Bone marrow (tissue), 2 donors: ENCODE measurements at regions not wholly inside any gene's neighbourhood (a gene's known extent, or its start where the extent isn't known, plus 50 kb on each side); places are given as distances from the start of the nearest gene placed in this dataset.
A peak's percentile ranks its signal among the peaks of the same experiment; 100 is the strongest.
"Not testable (repeated sequence)": the region's sequence is repeated elsewhere in the genome, so short reads cannot be mapped to it uniquely, and the experiment has no call there.

ENCODE experiments used
- DNase-seq, 2 donors: peaks; one replicate each; lab custom pipeline; 2025; lab: John Stamatoyannopoulos, UW

DNA sequence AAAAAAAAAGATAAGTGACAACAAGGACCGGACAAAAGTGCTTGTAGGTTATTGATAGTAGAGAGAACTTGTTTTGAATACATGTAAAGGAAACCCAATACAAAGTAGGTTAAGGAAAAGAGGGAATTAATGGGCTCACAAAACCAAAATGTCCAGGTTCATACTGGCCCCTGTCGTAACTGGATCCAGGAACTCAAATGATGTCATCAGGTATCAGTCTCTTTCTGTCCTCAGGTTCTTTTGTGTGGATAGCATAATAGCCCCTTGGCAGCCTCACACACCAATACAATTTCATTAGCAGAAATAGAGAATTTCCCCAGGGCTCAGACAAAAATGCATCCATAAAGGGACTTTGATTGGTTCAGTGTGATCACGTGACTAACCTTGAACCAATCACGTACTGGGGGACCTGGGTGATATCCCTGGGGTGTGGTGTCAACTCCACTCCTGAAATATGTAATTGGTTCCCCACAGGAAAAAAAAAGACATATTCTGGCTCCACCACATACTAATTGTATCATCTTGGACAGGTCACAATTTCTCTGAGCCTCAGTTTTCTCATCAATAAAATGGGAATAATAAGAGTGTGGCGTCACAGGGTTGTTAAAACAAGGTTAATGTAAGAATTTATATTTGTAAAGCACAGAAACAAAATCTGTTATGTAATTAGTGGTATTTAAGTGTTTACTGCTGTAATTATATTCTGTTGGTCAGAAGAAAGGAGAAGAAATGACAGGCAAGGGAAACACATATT is 174.8 kb downstream of the PDGFRA start:
- no peak for DNase-seq

DNA sequence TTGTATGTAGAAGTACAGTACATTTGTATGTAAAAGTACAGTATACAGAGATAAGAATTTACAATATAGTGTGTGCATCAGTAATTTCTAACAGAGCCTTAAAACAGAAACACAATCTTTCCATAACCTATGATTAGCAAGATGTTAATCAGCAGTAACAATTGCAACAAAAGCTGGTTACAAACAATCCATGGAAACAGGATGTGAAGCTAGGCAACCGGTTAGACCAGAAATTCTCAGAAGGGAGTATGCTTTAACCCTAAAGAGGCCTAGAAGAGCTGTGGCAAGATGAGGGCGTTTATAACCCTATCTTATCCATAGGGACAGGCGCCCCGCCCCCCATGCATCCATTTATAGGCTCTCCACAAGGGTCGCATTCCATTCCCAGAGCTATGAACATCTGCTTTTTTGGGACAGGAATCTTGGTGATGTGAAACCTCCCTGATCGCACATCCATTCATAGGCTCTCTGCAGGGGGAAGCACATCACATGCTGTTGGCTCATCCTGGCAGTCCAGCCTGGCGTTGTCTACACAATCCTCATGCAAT is 180.3 kb downstream of the PDGFRA start:
- DNase-seq = not testable (repeated sequence)

DNA sequence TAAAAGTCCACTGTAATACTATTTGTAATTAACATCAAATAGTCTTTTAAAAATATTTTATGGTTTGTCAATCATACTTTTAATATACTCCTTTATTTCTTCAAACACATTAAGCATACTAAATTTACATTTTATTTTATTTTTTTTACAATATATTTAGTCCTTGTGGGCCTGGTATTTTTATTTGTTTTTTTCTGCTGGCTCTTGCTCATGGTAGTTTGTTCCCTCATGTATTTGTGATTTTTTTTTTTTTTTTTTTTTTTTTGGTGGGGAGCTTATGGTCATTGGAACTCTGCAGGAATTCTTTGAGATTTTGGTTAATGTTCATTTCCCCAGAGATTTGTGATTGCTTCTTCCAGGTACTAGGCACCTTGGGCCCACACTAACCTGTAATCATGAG is 185.5 kb downstream of the PDGFRA start:
- DNase-seq = no peak

DNA sequence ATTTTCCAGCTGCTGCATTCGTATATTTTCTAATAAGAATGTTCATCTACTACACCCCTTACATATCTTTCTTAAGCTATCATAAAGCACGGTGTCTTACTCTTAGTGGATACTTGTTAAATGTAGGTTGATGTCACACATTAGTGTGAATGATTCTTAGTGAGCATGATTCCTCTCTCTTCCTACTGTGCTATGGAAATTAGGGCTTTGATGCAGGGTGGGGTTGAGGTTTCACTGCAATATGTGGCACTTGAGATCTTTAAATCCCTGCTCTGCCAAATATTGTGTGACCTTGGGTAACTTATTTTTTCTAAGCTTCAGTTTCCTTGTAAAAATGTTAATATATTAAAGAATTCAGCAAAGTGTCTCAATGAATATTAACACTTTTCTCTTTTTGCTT is 188.4 kb downstream of the PDGFRA start:
- DNase-seq = no peak

DNA sequence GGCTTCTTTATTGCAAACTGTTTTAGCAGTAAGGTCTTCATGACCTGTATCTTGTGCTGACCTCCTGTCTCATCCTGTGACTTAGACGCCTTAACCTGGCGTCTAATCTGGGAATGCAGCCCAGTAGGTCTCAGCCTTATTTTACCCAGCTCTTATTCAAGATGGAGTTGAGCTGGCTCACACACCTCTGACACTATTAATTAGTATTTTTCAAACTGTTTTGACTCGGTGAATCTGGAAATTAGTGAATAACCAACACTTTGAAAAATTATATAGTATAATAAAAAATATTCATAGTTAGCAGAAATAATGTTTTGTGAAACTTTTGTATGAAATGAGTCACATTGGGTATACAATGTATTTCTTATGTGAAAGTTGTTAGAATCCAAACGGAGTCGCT is 189.4 kb downstream of the PDGFRA start:
- DNase-seq = no peak

DNA sequence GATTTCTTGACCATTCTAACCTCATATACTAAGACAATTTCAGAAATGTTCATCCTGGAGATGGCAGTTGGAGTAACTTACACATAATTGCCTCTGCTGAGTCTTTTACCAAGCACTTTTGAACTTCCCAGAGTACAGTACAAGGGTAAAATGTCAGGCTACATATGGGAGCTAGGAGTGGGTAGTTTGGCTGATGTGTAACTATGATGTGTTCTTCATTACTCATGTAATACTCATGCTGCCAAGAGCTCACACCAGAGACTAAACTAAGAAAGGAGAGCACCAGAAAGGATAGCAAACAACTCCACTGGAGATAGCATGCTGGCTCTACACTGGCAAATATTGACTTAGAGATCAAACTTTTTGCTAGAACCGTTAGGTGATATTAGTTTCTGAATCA is 194.0 kb downstream of the PDGFRA start:
- no peak for DNase-seq

DNA sequence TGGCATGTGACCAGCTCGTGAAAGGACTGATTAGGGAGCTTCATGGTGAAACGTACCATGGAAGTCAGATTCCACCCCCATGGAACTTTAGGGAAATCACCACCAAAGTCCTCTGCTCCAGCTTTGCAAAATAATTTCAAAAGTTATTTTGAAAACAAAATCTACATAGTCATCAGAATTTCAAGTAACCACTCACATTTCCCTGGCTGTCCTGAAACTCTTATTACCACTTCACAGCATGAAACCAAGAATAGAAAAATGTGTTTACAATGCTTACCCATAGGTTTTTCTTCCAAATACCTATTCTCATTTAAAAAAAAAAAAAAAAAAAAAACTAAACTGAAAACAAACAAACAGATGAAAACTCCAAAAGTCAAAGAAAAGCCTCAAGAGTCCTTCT is 198.7 kb downstream of the PDGFRA start:
- no peak for DNase-seq

DNA sequence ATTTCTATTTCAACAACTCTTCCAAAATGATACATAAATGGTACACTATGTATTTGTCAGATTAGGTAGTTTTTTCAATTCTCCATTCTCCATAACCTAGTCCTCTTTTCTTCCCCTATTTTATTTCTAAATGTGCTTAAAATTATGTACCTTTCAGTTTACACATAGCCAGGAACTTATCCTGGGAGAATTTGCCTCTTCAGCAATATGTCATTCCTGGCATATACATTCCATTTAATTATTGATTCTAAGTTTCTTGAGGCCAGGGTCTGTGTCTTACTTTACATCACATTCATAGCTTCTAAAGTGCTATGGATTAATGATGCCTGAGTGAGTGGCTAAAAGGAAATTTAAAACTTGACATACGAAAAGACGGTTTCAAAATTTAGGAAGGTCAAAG is 199.8 kb downstream of the PDGFRA start:
- no peak for DNase-seq

DNA sequence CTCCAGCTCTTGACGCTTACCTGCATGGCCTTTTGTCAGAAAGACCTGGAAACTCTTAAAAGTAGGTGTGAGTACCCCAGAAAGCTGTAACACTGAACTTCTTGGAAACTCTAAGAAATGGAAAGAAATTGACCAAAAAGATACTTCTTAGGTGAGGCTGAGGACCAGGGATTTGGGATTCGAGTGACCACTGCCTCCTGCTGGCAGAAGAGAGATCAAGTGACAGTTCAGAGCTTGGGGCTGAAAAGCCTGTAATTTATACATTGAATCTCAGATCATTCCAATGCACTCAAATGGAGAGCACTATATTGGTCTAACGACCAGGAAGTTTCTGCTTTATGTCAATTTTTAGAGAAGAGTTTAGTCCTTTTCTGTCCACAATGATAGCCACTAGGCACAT is 204.6 kb downstream of the PDGFRA start:
- DNase-seq = no peak

DNA sequence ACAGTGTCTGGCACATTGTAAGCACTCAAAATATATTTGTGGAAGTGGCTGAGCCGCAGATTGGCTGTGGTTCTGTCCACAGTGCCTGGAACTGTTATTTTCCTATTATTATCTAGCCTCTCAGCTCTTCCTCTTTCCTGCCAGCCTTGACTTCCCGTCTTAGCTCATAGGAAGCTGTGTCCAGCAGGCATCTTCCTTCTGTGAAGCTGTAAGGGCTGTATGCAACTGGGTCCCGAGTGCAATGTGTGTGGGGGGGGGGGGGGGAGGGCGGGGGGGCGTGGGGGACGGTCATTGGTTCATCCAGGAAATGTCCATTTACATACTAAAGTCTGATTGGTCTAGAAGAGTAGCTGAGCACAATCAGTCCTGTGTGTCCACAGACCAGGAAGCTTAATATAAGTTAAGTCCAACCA is 210.7 kb downstream of the PDGFRA start:
- DNase-seq = peak; percentile 9 to 44

DNA sequence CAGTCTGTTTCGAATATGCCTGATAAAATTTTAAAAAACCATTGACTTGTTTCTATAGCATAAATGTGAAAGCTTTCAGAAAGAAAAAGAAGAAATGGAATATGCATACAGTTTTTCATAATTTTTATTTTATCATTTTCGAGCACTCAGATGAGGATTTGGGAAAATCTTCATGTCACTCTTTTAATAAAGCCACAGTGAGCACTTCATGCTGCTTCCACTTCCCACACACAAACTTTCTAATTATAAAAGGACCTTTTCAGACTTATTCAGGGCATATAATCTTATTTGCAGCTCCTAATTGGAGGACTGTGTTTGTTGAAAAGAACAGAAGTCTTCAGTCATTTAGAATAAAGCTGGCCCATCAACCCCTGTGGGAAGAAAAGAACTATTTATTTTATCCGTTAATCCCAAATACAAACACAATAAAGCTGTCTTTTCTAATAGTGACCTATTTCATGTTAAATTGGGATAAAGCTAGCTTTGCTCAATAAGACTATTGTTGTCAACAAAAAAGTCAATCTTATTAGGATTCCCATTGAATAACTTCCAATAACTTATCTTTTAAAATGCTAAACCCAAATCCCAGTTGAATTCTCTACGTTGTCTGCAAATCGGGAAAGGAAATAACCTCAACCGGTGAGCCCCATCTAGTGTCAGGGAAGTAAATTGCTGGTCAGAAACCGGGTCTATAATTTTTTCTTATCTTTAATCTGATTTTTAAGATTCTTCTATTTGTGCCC is 211.5 kb downstream of the PDGFRA start:
- peak in 1 of 2 donors; percentile 49 for DNase-seq

DNA sequence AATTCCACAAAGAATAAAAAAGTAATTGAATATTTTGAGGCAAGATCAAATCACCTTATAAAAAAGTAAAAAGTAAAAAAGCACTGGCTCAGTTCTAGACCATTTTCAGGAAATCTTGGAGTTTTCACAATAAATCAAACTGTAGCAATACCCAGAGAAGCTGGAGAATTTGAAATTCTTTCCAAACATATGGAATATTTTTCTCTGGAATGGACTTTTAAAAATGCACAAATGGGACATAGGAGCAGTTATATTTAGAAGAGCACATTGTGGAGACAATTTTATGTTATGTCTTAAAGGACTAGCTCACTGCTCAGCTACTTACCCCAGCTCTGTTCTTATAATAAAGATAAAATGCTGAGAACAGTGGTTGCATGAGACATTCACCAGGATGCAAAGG is 211.9 kb upstream of the KIT start:
- no peak for DNase-seq

DNA sequence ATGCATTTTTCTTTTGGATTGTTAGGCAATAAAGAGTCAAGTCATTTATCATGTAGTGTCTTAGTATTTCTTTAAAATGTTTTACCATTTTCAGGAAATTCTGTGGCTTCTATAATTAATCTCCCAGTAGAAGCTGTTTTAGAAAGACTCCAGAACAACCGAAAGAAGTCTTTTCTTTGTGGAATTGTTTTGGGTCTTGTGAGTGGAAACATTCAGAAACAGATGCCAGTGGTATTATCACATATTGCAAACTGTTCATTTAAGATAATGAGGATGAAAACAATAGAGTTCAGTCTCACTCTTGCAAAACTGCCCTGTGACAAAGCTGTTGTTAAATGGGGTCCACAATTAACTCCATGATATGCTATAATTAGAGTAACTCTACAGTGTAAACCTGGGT is 211.2 kb upstream of the KIT start:
- DNase-seq = no peak

DNA sequence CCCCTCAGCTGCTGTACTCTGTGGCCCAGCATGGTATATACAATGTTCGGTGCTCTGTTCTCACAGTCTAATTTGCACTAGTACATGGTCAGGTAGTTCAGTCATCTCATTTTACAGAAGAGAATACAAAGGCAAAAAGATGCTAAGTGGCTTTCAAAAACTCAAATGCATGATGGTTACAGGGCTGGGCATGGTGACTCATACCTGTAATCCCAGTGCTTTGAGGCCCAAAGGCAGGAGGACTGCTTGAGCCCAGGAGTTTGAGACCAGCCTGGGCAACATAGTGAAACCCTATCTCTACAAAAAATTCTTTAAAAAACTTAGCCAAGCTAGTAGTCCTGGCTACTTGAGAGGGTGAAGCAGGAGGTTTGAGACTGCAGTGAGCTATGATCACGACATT is 210.5 kb upstream of the KIT start:
- no peak for DNase-seq

DNA sequence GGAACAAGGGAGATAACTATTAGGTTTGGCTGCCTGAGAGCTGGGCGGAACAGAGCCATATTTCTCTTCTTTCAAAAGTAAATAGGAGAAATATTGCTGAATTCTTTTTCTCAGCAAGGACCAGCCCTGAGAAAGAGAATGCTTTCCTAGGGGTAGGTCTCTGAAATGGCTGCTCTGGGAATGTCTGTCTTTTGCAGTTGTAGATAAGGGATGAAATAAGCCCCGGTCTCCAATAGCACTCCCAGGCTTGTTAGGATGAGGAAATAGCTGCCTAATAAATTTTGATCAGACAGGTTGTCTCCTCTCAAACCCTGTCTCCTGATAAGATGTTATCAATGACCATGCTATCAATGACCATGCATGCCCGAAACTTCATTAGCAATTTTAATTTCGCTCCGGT is 207.8 kb upstream of the KIT start:
- DNase-seq = no peak

DNA sequence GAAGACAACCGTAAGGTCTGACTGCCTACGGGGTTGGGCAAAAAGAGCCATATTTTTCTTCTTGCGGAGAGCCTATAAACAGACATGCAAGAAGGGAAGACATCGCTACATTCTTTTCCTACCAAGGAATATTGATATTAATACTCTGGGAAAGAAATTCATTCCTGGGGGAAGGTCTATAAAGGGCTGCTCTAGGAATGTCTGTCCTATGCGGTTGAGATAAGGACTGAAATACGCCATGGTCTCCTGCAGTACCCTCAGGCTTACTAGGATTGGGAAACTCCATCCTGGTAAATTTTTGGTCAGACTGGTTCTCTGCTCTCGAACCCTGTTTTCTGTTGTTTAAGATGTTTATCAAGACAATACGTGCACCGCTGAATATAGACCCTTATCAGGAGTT is 190.8 kb upstream of the KIT start:
- DNase-seq = not testable (repeated sequence)

DNA sequence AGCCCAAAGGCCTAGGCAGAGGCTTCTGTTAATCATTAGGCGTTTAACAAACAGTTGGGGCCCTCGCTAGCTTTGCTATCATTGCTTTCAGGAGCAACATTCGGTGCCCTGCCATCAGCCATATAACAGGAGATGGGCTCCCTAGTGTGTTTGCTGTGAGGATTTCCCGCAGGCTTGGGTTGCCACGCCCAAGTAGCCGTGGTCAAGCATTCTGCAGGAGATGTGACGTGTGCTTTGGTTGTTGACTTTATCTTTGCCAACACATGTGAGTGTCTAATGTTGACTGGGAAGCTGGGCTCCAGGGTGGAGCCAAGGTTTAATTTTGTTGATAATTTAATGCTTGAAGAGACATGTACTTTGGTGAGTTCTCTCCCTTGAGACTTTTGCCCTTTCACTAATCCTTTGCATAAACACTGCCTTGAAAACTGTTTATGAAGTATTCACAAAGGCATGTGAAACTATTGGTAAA is 184.6 kb upstream of the KIT start:
- no peak for DNase-seq

DNA sequence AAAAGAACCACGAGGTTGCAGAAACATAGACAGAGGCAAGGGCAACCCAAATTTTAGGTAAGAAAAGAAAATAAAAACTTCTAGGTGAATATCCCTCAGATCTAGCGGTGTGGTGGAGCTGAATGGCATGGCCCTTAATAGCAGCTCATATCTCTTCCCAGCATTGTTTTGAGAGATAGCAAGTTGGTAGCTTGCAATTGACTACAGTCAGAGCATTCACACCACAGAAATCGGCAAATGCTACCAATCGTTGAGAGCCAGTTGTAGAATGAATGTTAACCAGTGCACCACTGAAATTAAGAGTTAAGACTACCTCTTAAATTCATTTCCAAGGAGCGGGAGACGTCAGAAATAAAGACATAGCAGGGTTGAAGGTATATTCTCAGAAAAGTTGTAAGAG is 184.0 kb upstream of the KIT start:
- no peak for DNase-seq

DNA sequence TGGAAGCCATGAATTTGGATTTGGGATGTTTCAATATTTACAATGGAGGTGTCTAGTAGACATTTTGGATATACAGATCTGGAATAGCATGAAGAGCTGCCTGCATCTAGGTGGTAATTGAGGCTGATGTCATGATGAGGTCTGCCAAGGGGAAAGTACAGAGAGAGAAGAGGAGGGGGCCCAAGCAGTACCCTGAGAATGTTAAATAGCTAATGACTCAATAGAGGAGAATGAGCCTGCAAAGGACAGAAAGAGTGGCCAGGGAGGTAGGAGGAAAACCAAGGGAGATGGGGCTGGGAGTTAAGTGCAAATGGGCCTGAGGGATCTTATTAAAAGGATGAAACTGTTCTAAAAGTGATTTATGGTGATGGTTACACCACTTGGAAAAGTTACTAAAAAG is 182.2 kb upstream of the KIT start:
- DNase-seq = no peak

DNA sequence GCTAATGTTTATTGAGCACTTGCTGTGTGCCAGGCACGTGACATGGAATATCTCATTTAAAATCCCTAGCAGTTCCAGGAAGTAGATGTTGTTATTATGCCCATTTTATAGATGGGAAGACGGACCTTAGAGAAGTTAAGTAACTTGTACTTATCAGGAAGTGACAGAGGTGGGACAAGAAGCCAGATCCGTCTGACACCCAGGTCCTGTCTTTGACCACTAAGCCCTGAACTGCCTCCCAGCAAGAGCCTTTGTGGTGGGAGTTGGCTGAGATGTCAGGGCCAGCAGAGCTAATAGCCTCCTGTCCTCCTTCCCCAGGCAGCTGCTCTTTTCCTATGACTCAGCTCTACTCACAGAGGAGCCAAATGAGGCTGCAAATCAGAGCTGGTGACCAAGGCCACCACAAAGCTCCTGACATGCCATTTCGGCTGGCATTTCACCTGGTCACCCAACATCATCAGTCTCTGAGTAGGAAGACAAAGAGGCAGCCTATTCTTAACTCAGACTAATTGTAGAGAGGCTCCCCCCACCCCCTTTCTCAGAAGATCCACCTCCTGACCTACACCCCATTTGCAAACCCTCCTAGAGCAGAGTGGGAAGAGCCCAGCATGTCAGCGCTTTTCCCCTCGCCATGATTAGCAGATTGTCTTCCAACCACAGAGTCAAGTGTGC is 175.1 kb upstream of the KIT start:
- DNase-seq = no peak

DNA sequence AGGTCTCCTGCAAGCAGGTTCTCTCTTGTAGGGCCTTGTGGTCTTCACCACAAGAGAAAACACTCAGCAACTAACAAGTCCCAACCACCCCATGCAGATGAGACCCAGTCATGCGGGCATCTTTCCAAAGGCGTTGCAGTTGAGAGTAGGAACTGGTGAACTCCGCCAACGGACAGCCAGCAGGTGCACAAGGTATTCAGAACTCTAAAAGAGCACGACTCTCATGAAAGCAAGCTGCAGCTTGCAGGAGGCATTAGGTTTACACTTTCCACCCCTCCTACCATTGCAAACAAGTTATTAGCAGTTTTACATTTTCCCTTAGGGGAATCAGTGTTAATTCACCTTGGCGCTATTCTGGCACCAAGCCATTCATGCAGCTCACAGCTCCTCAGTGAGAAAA is 173.4 kb upstream of the KIT start:
- no peak for DNase-seq

DNA sequence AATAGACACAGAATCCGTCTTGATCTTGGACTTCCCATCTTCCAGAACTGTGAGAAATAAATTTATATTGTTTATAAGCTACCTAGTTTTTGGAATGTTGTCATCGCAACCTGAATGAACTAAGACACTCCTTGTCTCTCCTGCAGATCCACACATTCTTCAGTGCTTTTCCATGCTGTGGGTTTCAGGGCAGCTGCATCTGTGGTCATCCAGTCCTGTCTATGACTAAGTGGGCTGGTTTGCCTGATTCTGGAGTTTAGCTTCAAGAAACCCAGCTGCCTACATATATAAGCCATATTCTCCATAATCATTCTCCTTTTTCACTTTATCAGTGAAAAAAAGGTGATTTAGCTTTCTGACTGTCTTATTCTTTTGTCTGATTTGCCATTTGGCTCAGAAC is 170.3 kb upstream of the KIT start:
- DNase-seq = no peak

DNA sequence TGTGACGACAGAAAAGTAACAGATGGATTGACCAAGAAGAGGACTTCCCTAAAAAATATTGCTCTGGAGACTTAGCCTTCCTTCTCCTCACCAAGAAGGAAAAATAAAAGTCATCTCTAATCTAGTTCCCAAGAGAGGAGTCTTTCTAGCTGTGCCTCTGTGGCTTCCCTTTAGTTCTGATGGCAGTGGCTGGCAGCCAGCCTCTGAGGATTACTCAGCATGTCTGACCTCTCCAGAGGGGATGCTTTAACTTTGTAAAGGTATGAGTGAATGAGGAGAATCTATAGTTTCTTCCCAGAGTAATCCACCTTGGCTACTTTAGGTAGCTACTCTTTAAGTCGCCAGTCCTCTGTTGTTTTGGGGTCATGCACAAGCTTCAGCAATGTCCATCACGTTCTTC is 163.9 kb upstream of the KIT start:
- DNase-seq = no peak
